DND-41 (cell line): ENCODE measurements at regions not wholly inside any gene's neighbourhood (a gene's known extent, or its start where the extent isn't known, plus 50 kb on each side); places are given as distances from the start of the nearest gene placed in this dataset.

Source experiments
- CTCF ChIP-seq: IDR thresholded peaks from 2 replicates; pipeline ENCODE4 v1.5.1; 2012; ENCODE audit warnings: borderline replicate concordance, low read length, moderate library complexity, mild to moderate bottlenecking; ENCODE audit not compliant: poor library complexity, severe bottlenecking; ENCODE audit errors: extremely low read depth
- EZH2 ChIP-seq: IDR thresholded peaks from 3 replicates; pipeline ENCODE4 v1.6.1; 2012; ENCODE audit warnings: borderline replicate concordance, low read depth, mild to moderate bottlenecking, moderate library complexity, low read length, inconsistent platforms; ENCODE audit not compliant: severe bottlenecking

DNA sequence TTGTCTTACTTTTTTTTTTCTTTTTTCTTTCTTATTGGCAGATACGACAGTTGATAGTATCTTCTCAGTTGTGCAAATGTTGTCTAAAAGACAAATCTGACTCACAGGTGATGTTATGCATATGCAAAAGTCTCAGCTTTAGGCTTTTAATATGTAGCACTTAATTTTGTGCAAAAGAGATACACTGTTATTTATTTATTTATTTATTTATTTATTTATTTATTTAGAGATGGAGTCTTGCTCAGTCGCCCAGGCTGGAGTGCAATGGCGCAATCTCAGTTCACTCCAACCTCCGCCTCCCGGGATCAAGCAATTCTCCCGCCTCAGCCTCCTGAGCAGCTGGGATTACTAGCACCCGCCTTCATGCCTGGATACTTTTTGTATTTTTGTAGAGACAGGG is 383.9 kb upstream of the PCDH9 start:
- TF ChIP-seq CTCF (no peak), EZH2 (no peak)
